ENCODE measurements at regions not wholly inside any gene's neighbourhood (a gene's known extent, or its start where the extent isn't known, plus 50 kb on each side); places are given as distances from the start of the nearest gene placed in this dataset.

GRCh38 chr3:150038830-150039229, 68.1 kb upstream of the PFN2 start:
- ATAC-seq (ENCODE audit: low read depth) (no peak), DNase-seq (no peak)
- peaks cover 14% of the 10 kb centered on the region for H3K27me3 Mint-ChIP-seq
- Histone ChIP-seq H3K9me3 (ENCODE audit: control extremely low read depth in 1 of 3, control insufficient read depth in 2 of 3, insufficient read depth in 1 of 3, low read length in 2 of 3) (peaks cover 1 to 15% (median 7%) of the 10 kb centered on the region in 3 donors), H3K27ac (ENCODE audit: low read length in 2 of 2) (no peak overlapping the region), H3K4me1 (ENCODE audit: control insufficient read depth in 2 of 2, insufficient read depth in 2 of 2, low read length in 2 of 2) (no peaks in the 10 kb centered on the region), H3K9ac (ENCODE audit: low read length) (no peak overlapping the region), H3K4me2 (replicated peaks; ENCODE audit: low read depth, low read length, poor library complexity, severe bottlenecking) (no peak overlapping the region), H2AFZ (ENCODE audit: insufficient read depth, low read depth, low read length, poor library complexity, severe bottlenecking) (no peak overlapping the region), H3K79me2 (ENCODE audit: control insufficient read depth, insufficient read depth, low read length) (no peaks in the 10 kb centered on the region), H3K4me3 (ENCODE audit: control extremely low read depth in 1 of 5, extremely low read depth in 1 of 5, insufficient read depth in 1 of 5, low read depth in 2 of 5, low read length in 4 of 5) (no peak overlapping the region), H4K20me1 (ENCODE audit: control insufficient read depth, insufficient read depth, low read length, poor library complexity, severe bottlenecking) (no peaks in the 10 kb centered on the region), H3K27me3 (replicated peaks in 1 of 4; ENCODE audit: control extremely low read depth in 1 of 4, control insufficient read depth in 3 of 4, insufficient read depth in 4 of 4, low read length in 3 of 4) (no peaks in the 10 kb centered on the region), H3K36me3 (replicated peaks in 1 of 2; ENCODE audit: control extremely low read depth in 1 of 2, control insufficient read depth in 1 of 2, extremely low read depth in 1 of 2, insufficient read depth in 2 of 2, low read length in 1 of 2) (no peaks in the 10 kb centered on the region)
- ChIA-PET CTCF (no interaction called here), POLR2A (no interaction called here)
- H3K27ac Mint-ChIP-seq, result no peak overlapping the region
- peaks cover 9% of the 10 kb centered on the region for H3K9me3 Mint-ChIP-seq (ENCODE audit: insufficient read depth)
- H3K4me3 Mint-ChIP-seq, result no peak overlapping the region
- WGBS (ENCODE audit: insufficient coverage), result 96% methylated on average over 6 of the region's 6 CpGs
- TF ChIP-seq CTCF (IDR thresholded peaks at IDR 0.05) (no peak), EZH2 (IDR thresholded peaks at IDR 0.05; ENCODE audit: borderline replicate concordance, insufficient read depth, low read depth, low read length, poor library complexity, severe bottlenecking) (no peak)
- intact Hi-C loops (cut with micrococcal nuclease), result no loop called here
- H3K4me1 Mint-ChIP-seq, result no peaks in the 10 kb centered on the region

- ATAC-seq (ENCODE audit: low read depth) (no peak), DNase-seq (no peak)
- Mint-ChIP-seq H3K4me1 (no peaks in the 10 kb centered on the region), H3K4me3 (no peak overlapping the region), H3K27ac (no peak overlapping the region), H3K27me3 (peaks cover 12% of the 10 kb centered on the region), H3K9me3 (ENCODE audit: insufficient read depth) (peaks cover 5% of the 10 kb centered on the region)
- Histone ChIP-seq H3K9me3 (ENCODE audit: control extremely low read depth in 1 of 3, control insufficient read depth in 2 of 3, insufficient read depth in 1 of 3, low read length in 2 of 3) (peaks cover 0 to 8% (median 4%) of the 10 kb centered on the region in 3 donors), H3K27me3 (replicated peaks in 1 of 4; ENCODE audit: control extremely low read depth in 1 of 4, control insufficient read depth in 3 of 4, insufficient read depth in 4 of 4, low read length in 3 of 4) (no peaks in the 10 kb centered on the region), H3K4me2 (replicated peaks; ENCODE audit: low read depth, low read length, poor library complexity, severe bottlenecking) (no peak overlapping the region), H3K9ac (ENCODE audit: low read length) (no peak overlapping the region), H4K20me1 (ENCODE audit: control insufficient read depth, insufficient read depth, low read length, poor library complexity, severe bottlenecking) (no peaks in the 10 kb centered on the region), H3K79me2 (ENCODE audit: control insufficient read depth, insufficient read depth, low read length) (no peaks in the 10 kb centered on the region), H3K27ac (ENCODE audit: low read length in 2 of 2) (no peak overlapping the region), H3K4me3 (ENCODE audit: control extremely low read depth in 1 of 5, extremely low read depth in 1 of 5, insufficient read depth in 1 of 5, low read depth in 2 of 5, low read length in 4 of 5) (no peak overlapping the region), H3K36me3 (replicated peaks in 1 of 2; ENCODE audit: control extremely low read depth in 1 of 2, control insufficient read depth in 1 of 2, extremely low read depth in 1 of 2, insufficient read depth in 2 of 2, low read length in 1 of 2) (no peaks in the 10 kb centered on the region), H3K4me1 (ENCODE audit: control insufficient read depth in 2 of 2, insufficient read depth in 2 of 2, low read length in 2 of 2) (no peaks in the 10 kb centered on the region), H2AFZ (ENCODE audit: insufficient read depth, low read depth, low read length, poor library complexity, severe bottlenecking) (no peak overlapping the region)
- POLR2A ChIA-PET, result no interaction called here
- WGBS (ENCODE audit: insufficient coverage), result 100% methylated on average over 2 of the region's 5 CpGs
- intact Hi-C loops (cut with micrococcal nuclease), result no loop called here
- no peak for TF ChIP-seq EZH2 (IDR thresholded peaks at IDR 0.05; ENCODE audit: borderline replicate concordance, insufficient read depth, low read depth, low read length, poor library complexity, severe bottlenecking)
- TF ChIP-seq CTCF (IDR thresholded peaks at IDR 0.05), result no peak
- CTCF ChIA-PET, result no interaction called here
Observed at GRCh38 chr3:150036780-150037179, 66.1 kb upstream of the PFN2 start.
